H1 (cell line): ENCODE measurements at regions not wholly inside any gene's neighbourhood (a gene's known extent, or its start where the extent isn't known, plus 50 kb on each side); places are given as distances from the start of the nearest gene placed in this dataset.

Experiments
- CTCF ChIA-PET: fragments of 300-600 bp; sonication (Branson Sonifier 250); formaldehyde crosslinking; loops from one replicate; lab custom pipeline; 2021; ENCODE audit not compliant: partially characterized antibody; lab: Charles Lee
- POLR2A ChIA-PET: fragments of 300-600 bp; sonication (Branson Sonifier 250); formaldehyde crosslinking; loops from one replicate; lab custom pipeline; 2021; ENCODE audit warnings: inconsistent platforms; ENCODE audit not compliant: partially characterized antibody; lab: Charles Lee
- DNase-seq, 2 experiments: peaks; one replicate each; pipeline versions ENCODE4 v3.0.0 to v3.0.0-alpha.2; 2010 to 2022; ENCODE audit warnings: low spot score in 2 of 2, low read depth in 1 of 2, mixed read lengths in 1 of 2
- FAIRE-seq: peaks from 2 replicates; lab custom pipeline; 2011; peaks lifted over from hg19 to GRCh38; lab: Jason Lieb, UNC
- H2AFZ ChIP-seq: 2 replicates; pipeline ENCODE4 v1.8.1; 2012; ENCODE audit warnings: low read length, inconsistent platforms
- H2AK5ac ChIP-seq: 2 replicates; pipeline ENCODE4 v1.6.1; 2013; ENCODE audit warnings: low read depth, low read length
- H2BK120ac ChIP-seq: replicated peaks from 2 replicates; pipeline ENCODE3; 2013; ENCODE audit warnings: low read depth, low read length, inconsistent platforms
- H2BK12ac ChIP-seq: 2 replicates; pipeline ENCODE4 v1.6.1; 2013; ENCODE audit warnings: low read depth, low read length
- H2BK15ac ChIP-seq: 2 replicates; pipeline ENCODE4 v1.6.1; 2013; ENCODE audit warnings: low read length
- H2BK20ac ChIP-seq: 2 replicates; pipeline ENCODE4 v1.6.1; 2013; ENCODE audit warnings: low read length
- H2BK5ac ChIP-seq: 2 replicates; pipeline ENCODE4 v1.6.1; 2013; ENCODE audit warnings: low read depth, low read length
- H3K14ac ChIP-seq: 2 replicates; pipeline ENCODE4 v1.6.1; 2013; ENCODE audit warnings: inconsistent platforms; ENCODE audit not compliant: insufficient read length
- H3K18ac ChIP-seq: 2 replicates; pipeline ENCODE4 v1.6.1; 2013; ENCODE audit warnings: low read length; ENCODE audit errors: extremely low read depth
- H3K23ac ChIP-seq: 2 replicates; pipeline ENCODE4 v1.6.1; 2013; ENCODE audit warnings: inconsistent platforms; ENCODE audit not compliant: insufficient read length
- H3K23me2 ChIP-seq: 2 replicates; pipeline ENCODE4 v1.6.1; 2013; ENCODE audit warnings: low read depth, low read length
- H3K27ac ChIP-seq: 2 replicates; pipeline ENCODE4 v1.6.1; 2011; ENCODE audit warnings: low read depth, low read length, inconsistent platforms
- H3K27me3 ChIP-seq, 4 experiments: replicated peaks in 1 of 4; 1 replicate in 1 of 4; 2 replicates in 3 of 4; pipeline versions ENCODE4 v1.6.1 to v1.8.1; 2011 to 2013; ENCODE audit warnings: low read length in 3 of 4, mild to moderate bottlenecking in 3 of 4, inconsistent platforms in 2 of 4, mixed read lengths in 2 of 4, moderate library complexity in 1 of 4; ENCODE audit not compliant: control insufficient read depth in 3 of 4, insufficient read depth in 3 of 4; ENCODE audit errors: extremely low read depth in 1 of 4
- H3K36me3 ChIP-seq, 4 experiments: 2 replicates each; pipeline versions ENCODE4 v1.6.1 to v1.8.1; 2011 to 2013; ENCODE audit warnings: mild to moderate bottlenecking in 4 of 4, low read length in 3 of 4, moderate library complexity in 2 of 4, control low read depth in 1 of 4, inconsistent platforms in 1 of 4; ENCODE audit not compliant: insufficient read depth in 4 of 4, control insufficient read depth in 2 of 4
- H3K4ac ChIP-seq: replicated peaks from 2 replicates; pipeline ENCODE3; 2013; ENCODE audit warnings: low read length, low read depth, mixed read lengths, inconsistent platforms; ENCODE audit not compliant: insufficient read length
- H3K4me1 ChIP-seq, 4 experiments: replicated peaks in 1 of 4; 1 replicate in 1 of 4; 2 replicates in 3 of 4; pipeline versions ENCODE4 v1.6.1 to v1.8.1; 2011 to 2013; ENCODE audit warnings: low read length in 3 of 4, inconsistent platforms in 2 of 4, mixed read lengths in 1 of 4; ENCODE audit not compliant: insufficient read depth in 4 of 4, control insufficient read depth in 3 of 4
- H3K4me2 ChIP-seq, 2 experiments: 2 replicates each; pipeline versions ENCODE4 v1.6.1 to v1.8.1; 2011 to 2013; ENCODE audit warnings: low read depth in 2 of 2, low read length in 2 of 2, control low read depth in 1 of 2, inconsistent platforms in 1 of 2, mild to moderate bottlenecking in 1 of 2; ENCODE audit not compliant: insufficient read depth in 1 of 2
- H3K4me3 ChIP-seq, 4 experiments: fragments of 200-600, 300-600 bp in 1 of 4; sonication (generic), shearing (Covaris generic), sonication (Bioruptor Twin) in 1 of 4; 2 replicates each; pipeline versions ENCODE4 v1.5.1 to v1.8.1; 2011 to 2016; ENCODE audit warnings: low read length in 4 of 4, low read depth in 3 of 4, control low read depth in 2 of 4, inconsistent platforms in 2 of 4, mild to moderate bottlenecking in 2 of 4, mixed read lengths in 1 of 4, moderate library complexity in 1 of 4; ENCODE audit not compliant: insufficient read depth in 2 of 4; ENCODE audit errors: extremely low read depth in 1 of 4
- H3K56ac ChIP-seq: replicated peaks from 2 replicates; pipeline ENCODE3; 2013; ENCODE audit warnings: low read depth, mild to moderate bottlenecking, mixed read lengths, low read length, inconsistent platforms; ENCODE audit not compliant: insufficient read length
- H3K79me1 ChIP-seq: 2 replicates; pipeline ENCODE4 v1.6.1; 2013; ENCODE audit warnings: low read depth, low read length, control low read depth
- H3K79me2 ChIP-seq, 2 experiments: 2 replicates each; pipeline versions ENCODE4 v1.6.1 to v1.8.1; 2012 to 2013; ENCODE audit warnings: low read length in 2 of 2, mild to moderate bottlenecking in 2 of 2, inconsistent platforms in 1 of 2; ENCODE audit not compliant: insufficient read depth in 2 of 2, control insufficient read depth in 1 of 2
- H3K9ac ChIP-seq, 4 experiments: replicated peaks in 1 of 4; 1 replicate in 1 of 4; 2 replicates in 3 of 4; pipeline versions ENCODE4 v1.6.1 to v1.8.1; 2011 to 2013; ENCODE audit warnings: low read depth in 3 of 4, low read length in 3 of 4, control low read depth in 2 of 4, mild to moderate bottlenecking in 2 of 4, moderate library complexity in 2 of 4, inconsistent platforms in 1 of 4; ENCODE audit errors: extremely low read depth in 1 of 4
- H3K9me3 ChIP-seq, 2 experiments: 2 replicates each; pipeline versions ENCODE4 v1.6.1 to v1.8.1; 2012 to 2013; ENCODE audit warnings: mild to moderate bottlenecking in 2 of 2, moderate library complexity in 2 of 2, control low read depth in 1 of 2, inconsistent platforms in 1 of 2, low read depth in 1 of 2, low read length in 1 of 2, mixed read lengths in 1 of 2; ENCODE audit not compliant: insufficient read depth in 2 of 2
- H4K20me1 ChIP-seq, 2 experiments: replicated peaks in 1 of 2; 2 replicates each; pipeline versions ENCODE3 to v1.8.1; 2011 to 2013; ENCODE audit warnings: inconsistent platforms in 2 of 2, low read length in 2 of 2, mild to moderate bottlenecking in 1 of 2; ENCODE audit not compliant: insufficient read depth in 2 of 2, control insufficient read depth in 1 of 2
- H4K5ac ChIP-seq: 2 replicates; pipeline ENCODE4 v1.6.1; 2013; ENCODE audit warnings: low read length, low read depth, mixed read lengths, inconsistent platforms; ENCODE audit not compliant: insufficient read length
- H4K8ac ChIP-seq: 2 replicates; pipeline ENCODE4 v1.8.0; 2013; ENCODE audit warnings: mild to moderate bottlenecking, moderate library complexity, low read length, inconsistent platforms; ENCODE audit not compliant: insufficient read depth; ENCODE audit errors: extremely low read depth
- H4K91ac ChIP-seq: replicated peaks from 2 replicates; pipeline ENCODE3; 2013; ENCODE audit warnings: low read length, mixed read lengths, inconsistent platforms; ENCODE audit not compliant: insufficient read length
- CBX8 ChIP-seq: fragments of 300-800, 300-1000 bp; sonication (generic); IDR thresholded peaks from 2 replicates; pipeline ENCODE4 v1.7.1; 2016; ENCODE audit warnings: low read depth, low read length, borderline replicate concordance
- CEBPB ChIP-seq: IDR thresholded peaks from 2 replicates; pipeline ENCODE4 v1.6.1; 2012; ENCODE audit warnings: low read depth, low read length
- CHD1 ChIP-seq: IDR thresholded peaks from 2 replicates; pipeline ENCODE4 v1.6.1; 2012; ENCODE audit warnings: low read depth, low read length, improper control_type of control experiment
- CHD2 ChIP-seq: IDR thresholded peaks from 2 replicates; pipeline ENCODE4 v1.6.1; 2012; ENCODE audit warnings: low read length, improper control_type of control experiment
- EP300 ChIP-seq, 2 experiments: IDR thresholded peaks; 1 replicate in 1 of 2; 2 replicates in 1 of 2; pipeline ENCODE4 v1.6.1; 2011 to 2012; ENCODE audit warnings: low read depth in 2 of 2, low read length in 2 of 2, mild to moderate bottlenecking in 2 of 2, borderline replicate concordance in 1 of 2, inconsistent platforms in 1 of 2, moderate library complexity in 1 of 2
- POLR2AphosphoS5 ChIP-seq: IDR thresholded peaks from 2 replicates; pipeline ENCODE4 v1.6.1; 2011; ENCODE audit warnings: low read depth, low read length
- POU5F1 ChIP-seq: IDR thresholded peaks from 2 replicates; pipeline ENCODE4 v1.6.1; 2011; ENCODE audit warnings: low read depth, mild to moderate bottlenecking, low read length, moderate library complexity
- RBBP5 ChIP-seq: IDR thresholded peaks from 2 replicates; pipeline ENCODE4 v1.7.1; 2012; ENCODE audit warnings: low read depth, mild to moderate bottlenecking, inconsistent platforms, low read length, moderate library complexity, borderline replicate concordance
- SIN3A ChIP-seq, 2 experiments: IDR thresholded peaks in 1 of 2; conservative IDR thresholded peaks in 1 of 2; 2 replicates each; pipeline ENCODE4 v1.6.1; 2011 to 2012; ENCODE audit warnings: low read length in 2 of 2, improper control_type of control experiment in 1 of 2, low read depth in 1 of 2, mild to moderate bottlenecking in 1 of 2
- SRF ChIP-seq: IDR thresholded peaks from 2 replicates; pipeline ENCODE4 v1.6.1; 2011; ENCODE audit warnings: mild to moderate bottlenecking, low read depth, low read length, moderate library complexity
- TAF1 ChIP-seq: IDR thresholded peaks from 2 replicates; pipeline ENCODE4 v1.6.1; 2011; ENCODE audit warnings: mild to moderate bottlenecking, low read depth, low read length
- WGBS, 2 experiments: shearing (Covaris generic) in 1 of 2; methylation state at CpG; one replicate each; pipeline versions ENCODE4 v1.1.6 to v1.1.7; 2013 to 2015; ENCODE audit warnings: low lambda C conversion rate in 2 of 2, mixed read lengths in 2 of 2, inconsistent platforms in 1 of 2, low coverage in 1 of 2, missing lambda C conversion rate in 1 of 2; ENCODE audit not compliant: insufficient replicate concordance in 2 of 2, insufficient coverage in 1 of 2, insufficient read length in 1 of 2; ENCODE audit errors: extremely low coverage in 1 of 2, missing lambda C conversion rate in 1 of 2; 5-methylcytosine and 5-hydroxymethylcytosine counted together

GRCh38 chr5:103942587-103943186, 380.1 kb upstream of the NUDT12 start:
- H3K4me2 ChIP-seq, result no peak overlapping the region
- ChIA-PET CTCF (no interaction called here), POLR2A (no interaction called here)
- no peaks in the 10 kb centered on the region for H3K4me1 ChIP-seq
- no peak overlapping the region for H2BK5ac ChIP-seq
- no peaks in the 10 kb centered on the region for H3K23me2 ChIP-seq
- H3K23ac ChIP-seq, result no peak overlapping the region
- H3K27me3 ChIP-seq, result no peaks in the 10 kb centered on the region
- H2AK5ac ChIP-seq, result no peak overlapping the region
- H3K18ac ChIP-seq, result no peak overlapping the region
- H3K4ac ChIP-seq, result no peak overlapping the region
- H3K56ac ChIP-seq, result no peak overlapping the region
- no peaks in the 10 kb centered on the region for H3K9me3 ChIP-seq
- no peak overlapping the region for H4K8ac ChIP-seq
- FAIRE-seq (no peak), DNase-seq (no peak)
- H3K79me1 ChIP-seq, result no peaks in the 10 kb centered on the region
- H3K9ac ChIP-seq, result no peak overlapping the region
- no peak overlapping the region for H4K91ac ChIP-seq
- H2BK15ac ChIP-seq, result no peak overlapping the region
- no peak overlapping the region for H3K14ac ChIP-seq
- H3K79me2 ChIP-seq, result no peaks in the 10 kb centered on the region
- 91% methylated on average over 6 of the region's 6 CpGs; no CpG with 5 or more reads in 1 of the 2 experiments for WGBS, 2 experiments
- no peak overlapping the region for H2BK20ac ChIP-seq
- no peak overlapping the region for H2BK120ac ChIP-seq
- no peak overlapping the region for H2AFZ ChIP-seq
- no peak overlapping the region for H4K5ac ChIP-seq
- no peaks in the 10 kb centered on the region for H3K36me3 ChIP-seq
- H3K4me3 ChIP-seq, result no peak overlapping the region
- no peak overlapping the region for H2BK12ac ChIP-seq
- no peaks in the 10 kb centered on the region for H4K20me1 ChIP-seq
- no peak overlapping the region for H3K27ac ChIP-seq
- TF ChIP-seq POLR2AphosphoS5 (no peak), CEBPB (no peak), EP300 (IDR thresholded peaks at IDR 0.05; ENCODE audit: borderline replicate concordance in 1 of 2, low read depth in 2 of 2, low read length in 2 of 2) (no peak), TAF1 (no peak), SIN3A (conservative IDR thresholded peaks at IDR 0.05 in 1 of 2, IDR thresholded peaks at IDR 0.05 in 1 of 2; ENCODE audit: low read depth in 1 of 2, low read length in 2 of 2) (no peak), CBX8 (no peak), CHD1 (no peak), CHD2 (no peak), RBBP5 (no peak), SRF (no peak), POU5F1 (no peak)
